Endothelial cell of umbilical vein (primary cell): ENCODE measurements at regions not wholly inside any gene's neighbourhood (a gene's known extent, or its start where the extent isn't known, plus 50 kb on each side); places are given as distances from the start of the nearest gene placed in this dataset.

ENCODE experiments used
- EZH2 ChIP-seq: IDR thresholded peaks from 2 replicates; pipeline ENCODE4 v1.6.1; 2012; ENCODE audit warnings: borderline replicate concordance, low read depth, mild to moderate bottlenecking, moderate library complexity, low read length, inconsistent platforms; ENCODE audit not compliant: severe bottlenecking
- JUN ChIP-seq: IDR thresholded peaks from 2 replicates; pipeline ENCODE4 v1.6.1; 2011; ENCODE audit warnings: borderline replicate concordance, low read depth; ENCODE audit not compliant: insufficient read length, insufficient read depth
- MAX ChIP-seq: IDR thresholded peaks from 2 replicates; pipeline ENCODE4 v1.6.1; 2011; ENCODE audit not compliant: insufficient read depth, insufficient read length
- POLR2A ChIP-seq: IDR thresholded peaks from 2 replicates; pipeline ENCODE4 v1.6.1; 2012; ENCODE audit warnings: low read depth, mild to moderate bottlenecking, control low read depth, low read length
- POLR2AphosphoS5 ChIP-seq: IDR thresholded peaks from 2 replicates; pipeline ENCODE4 v1.6.1; 2012; ENCODE audit warnings: low read depth, mild to moderate bottlenecking, control low read depth, low read length, moderate library complexity; ENCODE audit not compliant: insufficient read depth
- TF ChIP-seq, protein P1 (sequence below), 2 donors: IDR thresholded peaks; 1 replicate in 1 of 2; 2 replicates in 1 of 2; pipeline ENCODE4 v1.5.1; 2011; ENCODE audit warnings: low read length in 2 of 2, mild to moderate bottlenecking in 2 of 2, moderate library complexity in 2 of 2, control low read depth in 1 of 2, inconsistent platforms in 1 of 2, low read depth in 1 of 2; ENCODE audit not compliant: insufficient read depth in 1 of 2; ENCODE audit errors: extremely low read depth in 1 of 2

GRCh38 chr13:48888613-48889012 is 87.1 kb upstream of the FNDC3A start:
- TF ChIP-seq POLR2A (no peak), EZH2 (no peak), JUN (no peak), POLR2AphosphoS5 (no peak), MAX (no peak)
- TF ChIP-seq, protein P1, sequence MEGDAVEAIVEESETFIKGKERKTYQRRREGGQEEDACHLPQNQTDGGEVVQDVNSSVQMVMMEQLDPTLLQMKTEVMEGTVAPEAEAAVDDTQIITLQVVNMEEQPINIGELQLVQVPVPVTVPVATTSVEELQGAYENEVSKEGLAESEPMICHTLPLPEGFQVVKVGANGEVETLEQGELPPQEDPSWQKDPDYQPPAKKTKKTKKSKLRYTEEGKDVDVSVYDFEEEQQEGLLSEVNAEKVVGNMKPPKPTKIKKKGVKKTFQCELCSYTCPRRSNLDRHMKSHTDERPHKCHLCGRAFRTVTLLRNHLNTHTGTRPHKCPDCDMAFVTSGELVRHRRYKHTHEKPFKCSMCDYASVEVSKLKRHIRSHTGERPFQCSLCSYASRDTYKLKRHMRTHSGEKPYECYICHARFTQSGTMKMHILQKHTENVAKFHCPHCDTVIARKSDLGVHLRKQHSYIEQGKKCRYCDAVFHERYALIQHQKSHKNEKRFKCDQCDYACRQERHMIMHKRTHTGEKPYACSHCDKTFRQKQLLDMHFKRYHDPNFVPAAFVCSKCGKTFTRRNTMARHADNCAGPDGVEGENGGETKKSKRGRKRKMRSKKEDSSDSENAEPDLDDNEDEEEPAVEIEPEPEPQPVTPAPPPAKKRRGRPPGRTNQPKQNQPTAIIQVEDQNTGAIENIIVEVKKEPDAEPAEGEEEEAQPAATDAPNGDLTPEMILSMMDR (IDR thresholded peaks at IDR 0.05; ENCODE audit: extremely low read depth in 1 of 2, insufficient read depth in 1 of 2, low read depth in 1 of 2, low read length in 2 of 2): no peak
